ENCODE measurements at regions not wholly inside any gene's neighbourhood (a gene's known extent, or its start where the extent isn't known, plus 50 kb on each side); places are given as distances from the start of the nearest gene placed in this dataset.
A peak's percentile ranks its signal among the peaks of the same experiment; 100 is the strongest.

DNA sequence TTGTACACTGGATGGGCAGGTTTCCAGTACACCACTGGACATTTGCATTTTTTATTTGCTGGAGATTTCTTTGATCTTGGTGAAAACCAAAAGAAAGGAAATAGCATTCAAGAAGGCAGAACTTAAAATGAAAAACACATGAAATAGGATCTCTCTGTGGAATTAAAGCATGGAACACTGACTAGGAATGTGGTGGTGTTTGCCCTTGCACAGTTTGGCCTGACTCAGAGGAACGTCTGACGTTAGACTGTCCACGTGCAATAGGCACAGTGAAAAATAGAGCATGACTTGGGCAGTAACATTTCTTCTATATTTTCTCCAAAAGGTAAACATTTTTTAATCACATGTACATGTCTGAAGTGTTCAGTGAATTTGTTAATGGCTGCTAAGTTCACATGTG, 474.1 kb upstream of the PRICKLE1 start:
- TF ChIP-seq, protein P1, sequence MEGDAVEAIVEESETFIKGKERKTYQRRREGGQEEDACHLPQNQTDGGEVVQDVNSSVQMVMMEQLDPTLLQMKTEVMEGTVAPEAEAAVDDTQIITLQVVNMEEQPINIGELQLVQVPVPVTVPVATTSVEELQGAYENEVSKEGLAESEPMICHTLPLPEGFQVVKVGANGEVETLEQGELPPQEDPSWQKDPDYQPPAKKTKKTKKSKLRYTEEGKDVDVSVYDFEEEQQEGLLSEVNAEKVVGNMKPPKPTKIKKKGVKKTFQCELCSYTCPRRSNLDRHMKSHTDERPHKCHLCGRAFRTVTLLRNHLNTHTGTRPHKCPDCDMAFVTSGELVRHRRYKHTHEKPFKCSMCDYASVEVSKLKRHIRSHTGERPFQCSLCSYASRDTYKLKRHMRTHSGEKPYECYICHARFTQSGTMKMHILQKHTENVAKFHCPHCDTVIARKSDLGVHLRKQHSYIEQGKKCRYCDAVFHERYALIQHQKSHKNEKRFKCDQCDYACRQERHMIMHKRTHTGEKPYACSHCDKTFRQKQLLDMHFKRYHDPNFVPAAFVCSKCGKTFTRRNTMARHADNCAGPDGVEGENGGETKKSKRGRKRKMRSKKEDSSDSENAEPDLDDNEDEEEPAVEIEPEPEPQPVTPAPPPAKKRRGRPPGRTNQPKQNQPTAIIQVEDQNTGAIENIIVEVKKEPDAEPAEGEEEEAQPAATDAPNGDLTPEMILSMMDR (IDR thresholded peaks at IDR 0.05; ENCODE audit: insufficient read depth, low read length), result no peak
- no peak overlapping the region for H3K4me3 ChIP-seq (ENCODE audit: low read depth, low read length)
- peak; percentile 78 for DNase-seq (ENCODE audit: low read depth)

DNA sequence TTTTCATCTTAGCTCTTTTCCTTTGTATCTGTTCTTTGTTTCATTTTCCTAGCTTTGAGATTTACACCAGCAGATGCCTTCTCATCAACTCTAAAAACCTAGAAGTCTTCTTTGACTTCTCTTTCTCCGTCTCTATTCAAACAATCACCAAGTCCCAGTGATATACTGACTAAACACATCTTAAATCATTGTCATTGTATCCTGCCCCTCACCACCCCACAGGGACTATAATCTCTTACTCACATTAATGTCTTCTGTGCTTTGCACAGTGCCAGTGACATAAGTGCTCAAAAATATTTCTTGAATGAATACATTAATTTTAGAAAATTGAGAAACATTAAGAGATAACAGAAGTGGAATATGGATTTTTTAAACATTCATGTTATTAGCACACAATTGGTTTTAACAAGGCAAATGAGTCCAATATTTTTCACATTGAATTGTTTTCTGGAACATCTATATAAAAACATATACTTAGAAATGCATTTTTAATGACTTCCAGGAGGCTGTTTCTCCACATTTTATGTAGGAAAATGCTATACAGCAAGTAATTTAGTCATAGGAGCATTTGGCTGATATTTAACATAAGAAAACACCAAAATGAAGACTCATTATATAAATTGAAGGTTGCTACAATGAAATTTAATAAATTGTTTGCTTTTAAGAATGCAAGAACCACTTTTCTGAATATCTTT, 472.8 kb upstream of the PRICKLE1 start:
- TF ChIP-seq, protein P1 (IDR thresholded peaks at IDR 0.05; ENCODE audit: insufficient read depth, low read length), result no peak
- DNase-seq (ENCODE audit: low read depth), result no peak
- H3K4me3 ChIP-seq (ENCODE audit: low read depth, low read length), result no peak overlapping the region

DNA sequence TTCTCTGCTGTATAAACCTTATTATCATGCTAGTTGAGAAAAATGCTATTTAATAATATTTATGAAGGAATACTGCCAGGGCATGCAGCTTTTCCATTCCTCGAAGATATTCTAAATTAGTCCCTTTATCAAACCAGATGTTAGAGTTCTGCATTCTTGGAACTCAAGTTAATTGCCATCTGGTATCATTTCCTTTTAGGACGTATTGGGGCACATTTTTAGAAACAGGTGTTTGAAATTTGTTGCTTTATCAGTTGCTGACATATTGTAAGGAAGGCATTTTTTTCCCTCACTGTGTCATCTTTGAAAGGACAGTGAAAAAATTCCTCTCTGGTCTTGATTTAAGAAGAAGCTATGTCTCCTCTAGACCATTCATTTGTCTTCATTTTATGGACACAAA, 471.2 kb upstream of the PRICKLE1 start:
- no peak overlapping the region for H3K4me3 ChIP-seq (ENCODE audit: low read depth, low read length)
- DNase-seq (ENCODE audit: low read depth), result peak; percentile 57
- TF ChIP-seq, protein P1 (IDR thresholded peaks at IDR 0.05; ENCODE audit: insufficient read depth, low read length), result no peak

DNA sequence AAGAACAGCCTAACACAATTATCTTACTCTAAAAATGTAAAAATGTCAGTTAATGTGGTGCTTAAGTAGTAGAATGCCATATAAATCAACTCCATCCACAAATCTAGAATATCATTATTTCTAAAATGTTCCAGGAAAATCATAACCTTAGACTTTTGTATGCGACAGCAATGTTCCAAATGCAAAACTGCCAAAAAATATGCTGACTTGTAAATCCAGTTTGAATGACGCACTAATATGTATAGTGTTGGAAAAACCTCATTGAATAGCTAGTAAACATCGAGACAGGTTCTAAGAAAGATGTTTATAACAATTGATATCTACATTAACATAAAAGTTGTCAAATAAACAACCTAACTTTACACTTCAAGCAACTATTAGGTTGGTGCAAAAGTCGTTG, 469.1 kb upstream of the PRICKLE1 start:
- TF ChIP-seq, protein P1 (IDR thresholded peaks at IDR 0.05; ENCODE audit: insufficient read depth, low read length), result no peak
- no peak overlapping the region for H3K4me3 ChIP-seq (ENCODE audit: low read depth, low read length)
- no peak for DNase-seq (ENCODE audit: low read depth)

DNA sequence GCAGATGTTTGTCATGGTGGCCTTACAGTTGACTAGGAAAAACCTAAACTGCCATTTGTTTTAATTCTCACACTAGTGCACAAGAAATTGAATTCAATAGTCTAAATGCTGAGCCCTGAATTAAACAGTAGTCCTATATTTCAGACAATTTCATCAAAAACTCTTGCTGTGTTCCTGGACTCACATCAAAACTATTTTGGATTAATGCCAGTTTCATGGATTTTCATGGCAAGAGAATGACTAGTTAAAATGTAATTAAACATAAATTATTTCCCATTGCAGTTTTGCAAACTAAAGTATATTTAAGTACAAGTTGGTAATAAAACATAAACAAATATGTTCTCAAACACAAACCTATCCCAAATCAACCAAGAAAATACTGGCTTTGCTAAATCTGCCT, 468.0 kb upstream of the PRICKLE1 start:
- DNase-seq (ENCODE audit: low read depth), result no peak
- no peak overlapping the region for H3K4me3 ChIP-seq (ENCODE audit: low read depth, low read length)
- TF ChIP-seq, protein P1 (IDR thresholded peaks at IDR 0.05; ENCODE audit: insufficient read depth, low read length), result no peak

DNA sequence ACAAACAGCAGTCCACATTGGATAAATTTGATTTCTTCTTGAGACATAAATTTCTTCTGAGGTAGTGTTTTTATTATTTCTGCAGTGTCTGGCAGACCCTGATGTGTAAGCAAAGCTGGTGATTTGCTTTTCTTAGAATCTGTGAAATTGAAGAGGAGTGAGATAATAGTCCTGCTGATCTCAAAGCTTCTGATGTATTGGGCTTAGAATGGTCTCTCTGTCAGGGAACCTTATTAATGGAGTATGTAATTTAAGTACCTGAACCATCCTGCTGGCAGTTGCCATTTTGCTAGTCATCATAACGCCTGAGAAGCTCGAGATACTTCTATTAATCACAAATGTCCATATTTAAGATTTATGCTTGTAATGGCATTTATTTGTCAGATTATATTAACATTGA, 464.5 kb upstream of the PRICKLE1 start:
- no peak for DNase-seq (ENCODE audit: low read depth)
- TF ChIP-seq, protein P1 (IDR thresholded peaks at IDR 0.05; ENCODE audit: insufficient read depth, low read length), result no peak
- H3K4me3 ChIP-seq (ENCODE audit: low read depth, low read length), result no peak overlapping the region

DNA sequence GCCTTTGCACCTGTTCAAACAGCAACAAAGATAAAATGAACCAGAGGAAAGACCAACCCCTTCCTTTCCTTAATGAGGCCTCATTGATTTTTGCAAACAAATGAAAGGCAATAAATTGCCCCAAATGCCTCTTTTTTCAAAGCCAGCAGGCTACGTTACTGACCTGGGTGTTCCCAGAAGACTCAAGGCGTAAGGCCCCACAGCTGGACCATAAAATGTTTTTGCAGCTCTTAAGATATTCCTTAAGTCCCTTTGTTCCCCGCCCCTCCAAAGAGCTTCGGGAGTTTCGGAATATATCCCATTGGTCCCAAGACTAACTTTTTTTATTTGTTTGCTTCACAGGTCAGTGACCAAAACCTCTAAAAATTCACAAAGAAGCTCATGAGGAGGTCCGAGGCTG, 462.9 kb upstream of the PRICKLE1 start:
- TF ChIP-seq, protein P1 (IDR thresholded peaks at IDR 0.05; ENCODE audit: insufficient read depth, low read length), result no peak
- H3K4me3 ChIP-seq (ENCODE audit: low read depth, low read length), result no peak overlapping the region
- no peak for DNase-seq (ENCODE audit: low read depth)
